IMR-90 (cell line): ENCODE measurements at regions not wholly inside any gene's neighbourhood (a gene's known extent, or its start where the extent isn't known, plus 50 kb on each side); places are given as distances from the start of the nearest gene placed in this dataset.

ENCODE experiments used
- CEBPB ChIP-seq: IDR thresholded peaks from 2 replicates; pipeline ENCODE4 v1.6.1; 2012; ENCODE audit warnings: low read depth, low read length, improper control_type of control experiment
- NFE2L2 ChIP-seq: fragments of 150-350 bp; IDR thresholded peaks from 2 replicates; pipeline ENCODE4 v1.6.1; 2016; ENCODE audit warnings: low read depth, mild to moderate bottlenecking, low read length
- POLR2A ChIP-seq: IDR thresholded peaks from 2 replicates; pipeline ENCODE4 v1.6.1; 2012; ENCODE audit warnings: mild to moderate bottlenecking, low read depth, low read length
- RFX5 ChIP-seq: IDR thresholded peaks from 2 replicates; pipeline ENCODE4 v1.8.0; 2012; ENCODE audit warnings: low read depth, mild to moderate bottlenecking, low read length, moderate library complexity
- TF ChIP-seq, protein P1 (sequence below): conservative IDR thresholded peaks from 2 replicates; pipeline ENCODE4 v1.5.1; 2012; ENCODE audit warnings: mild to moderate bottlenecking, low read depth, low read length, improper control_type of control experiment
- TF ChIP-seq, protein P2 (sequence below): fragments of 150-350 bp; IDR thresholded peaks from 2 replicates; pipeline ENCODE4 v1.6.1; 2017; ENCODE audit warnings: mild to moderate bottlenecking, antibody characterized with exemption, low read length, low read depth

DNA sequence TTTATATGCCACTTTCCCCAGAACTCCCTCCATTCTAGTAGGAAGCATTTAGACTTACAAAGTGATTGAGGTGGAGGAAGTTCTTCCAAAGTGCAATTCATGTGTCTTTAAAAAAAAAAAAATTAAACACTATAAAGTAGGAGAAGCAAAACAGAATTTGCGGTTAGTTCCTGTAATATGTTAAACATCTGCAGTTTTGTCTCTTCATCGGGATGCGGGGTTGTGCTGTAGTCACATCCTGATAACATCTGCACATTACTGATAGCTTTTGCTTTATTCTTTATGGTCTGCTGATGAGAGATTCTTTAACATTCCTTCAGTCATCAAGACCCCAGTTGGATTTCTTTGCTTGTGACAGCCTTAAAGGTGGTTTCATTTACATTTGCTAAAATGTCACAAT, 694.3 kb downstream of the NR2F1-AS1 start:
- no peak for TF ChIP-seq RFX5
- TF ChIP-seq, protein P1, sequence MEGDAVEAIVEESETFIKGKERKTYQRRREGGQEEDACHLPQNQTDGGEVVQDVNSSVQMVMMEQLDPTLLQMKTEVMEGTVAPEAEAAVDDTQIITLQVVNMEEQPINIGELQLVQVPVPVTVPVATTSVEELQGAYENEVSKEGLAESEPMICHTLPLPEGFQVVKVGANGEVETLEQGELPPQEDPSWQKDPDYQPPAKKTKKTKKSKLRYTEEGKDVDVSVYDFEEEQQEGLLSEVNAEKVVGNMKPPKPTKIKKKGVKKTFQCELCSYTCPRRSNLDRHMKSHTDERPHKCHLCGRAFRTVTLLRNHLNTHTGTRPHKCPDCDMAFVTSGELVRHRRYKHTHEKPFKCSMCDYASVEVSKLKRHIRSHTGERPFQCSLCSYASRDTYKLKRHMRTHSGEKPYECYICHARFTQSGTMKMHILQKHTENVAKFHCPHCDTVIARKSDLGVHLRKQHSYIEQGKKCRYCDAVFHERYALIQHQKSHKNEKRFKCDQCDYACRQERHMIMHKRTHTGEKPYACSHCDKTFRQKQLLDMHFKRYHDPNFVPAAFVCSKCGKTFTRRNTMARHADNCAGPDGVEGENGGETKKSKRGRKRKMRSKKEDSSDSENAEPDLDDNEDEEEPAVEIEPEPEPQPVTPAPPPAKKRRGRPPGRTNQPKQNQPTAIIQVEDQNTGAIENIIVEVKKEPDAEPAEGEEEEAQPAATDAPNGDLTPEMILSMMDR = no peak
- TF ChIP-seq POLR2A = no peak
- no peak for TF ChIP-seq NFE2L2
- no peak for TF ChIP-seq CEBPB
- TF ChIP-seq, protein P2, sequence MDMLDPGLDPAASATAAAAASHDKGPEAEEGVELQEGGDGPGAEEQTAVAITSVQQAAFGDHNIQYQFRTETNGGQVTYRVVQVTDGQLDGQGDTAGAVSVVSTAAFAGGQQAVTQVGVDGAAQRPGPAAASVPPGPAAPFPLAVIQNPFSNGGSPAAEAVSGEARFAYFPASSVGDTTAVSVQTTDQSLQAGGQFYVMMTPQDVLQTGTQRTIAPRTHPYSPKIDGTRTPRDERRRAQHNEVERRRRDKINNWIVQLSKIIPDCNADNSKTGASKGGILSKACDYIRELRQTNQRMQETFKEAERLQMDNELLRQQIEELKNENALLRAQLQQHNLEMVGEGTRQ = no peak
